Epithelial cell of esophagus (primary cell): ENCODE measurements at regions not wholly inside any gene's neighbourhood (a gene's known extent, or its start where the extent isn't known, plus 50 kb on each side); places are given as distances from the start of the nearest gene placed in this dataset.

Experiments
- DNase-seq: peaks from one replicate; pipeline ENCODE4 v3.0.0; 2010; ENCODE audit warnings: low read depth
- H3K4me3 ChIP-seq: 2 replicates; pipeline ENCODE4 v1.5.1; 2011; ENCODE audit warnings: mild to moderate bottlenecking, low read length, control low read depth
- TF ChIP-seq, protein P1 (sequence below): IDR thresholded peaks from 2 replicates; pipeline ENCODE4 v1.5.1; 2011; ENCODE audit warnings: low read depth, mild to moderate bottlenecking, low read length, control low read depth, inconsistent platforms; ENCODE audit not compliant: insufficient read depth; ENCODE audit errors: missing control alignments

DNA sequence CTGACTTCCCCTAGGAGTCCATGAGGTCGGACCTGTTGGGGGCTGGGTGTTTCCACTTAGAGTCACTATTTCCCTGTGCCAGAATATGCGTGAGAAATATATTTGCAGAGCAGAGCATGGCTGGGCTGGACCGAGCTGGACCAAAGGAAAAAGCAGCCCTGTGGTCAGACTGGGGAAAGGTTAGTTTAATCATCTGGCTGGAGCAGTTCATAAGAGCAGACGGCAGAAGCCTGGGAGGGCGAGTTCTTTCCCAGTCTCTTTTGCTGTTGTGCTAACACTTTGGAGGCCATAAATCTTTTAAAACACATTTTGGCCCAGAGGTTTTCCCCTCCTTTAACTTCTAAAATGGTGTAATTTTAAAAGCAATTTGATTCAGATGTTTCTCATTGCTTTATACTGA is 66.5 kb downstream of the GLI2 start:
- TF ChIP-seq, protein P1, sequence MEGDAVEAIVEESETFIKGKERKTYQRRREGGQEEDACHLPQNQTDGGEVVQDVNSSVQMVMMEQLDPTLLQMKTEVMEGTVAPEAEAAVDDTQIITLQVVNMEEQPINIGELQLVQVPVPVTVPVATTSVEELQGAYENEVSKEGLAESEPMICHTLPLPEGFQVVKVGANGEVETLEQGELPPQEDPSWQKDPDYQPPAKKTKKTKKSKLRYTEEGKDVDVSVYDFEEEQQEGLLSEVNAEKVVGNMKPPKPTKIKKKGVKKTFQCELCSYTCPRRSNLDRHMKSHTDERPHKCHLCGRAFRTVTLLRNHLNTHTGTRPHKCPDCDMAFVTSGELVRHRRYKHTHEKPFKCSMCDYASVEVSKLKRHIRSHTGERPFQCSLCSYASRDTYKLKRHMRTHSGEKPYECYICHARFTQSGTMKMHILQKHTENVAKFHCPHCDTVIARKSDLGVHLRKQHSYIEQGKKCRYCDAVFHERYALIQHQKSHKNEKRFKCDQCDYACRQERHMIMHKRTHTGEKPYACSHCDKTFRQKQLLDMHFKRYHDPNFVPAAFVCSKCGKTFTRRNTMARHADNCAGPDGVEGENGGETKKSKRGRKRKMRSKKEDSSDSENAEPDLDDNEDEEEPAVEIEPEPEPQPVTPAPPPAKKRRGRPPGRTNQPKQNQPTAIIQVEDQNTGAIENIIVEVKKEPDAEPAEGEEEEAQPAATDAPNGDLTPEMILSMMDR = no peak
- DNase-seq = no peak

DNA sequence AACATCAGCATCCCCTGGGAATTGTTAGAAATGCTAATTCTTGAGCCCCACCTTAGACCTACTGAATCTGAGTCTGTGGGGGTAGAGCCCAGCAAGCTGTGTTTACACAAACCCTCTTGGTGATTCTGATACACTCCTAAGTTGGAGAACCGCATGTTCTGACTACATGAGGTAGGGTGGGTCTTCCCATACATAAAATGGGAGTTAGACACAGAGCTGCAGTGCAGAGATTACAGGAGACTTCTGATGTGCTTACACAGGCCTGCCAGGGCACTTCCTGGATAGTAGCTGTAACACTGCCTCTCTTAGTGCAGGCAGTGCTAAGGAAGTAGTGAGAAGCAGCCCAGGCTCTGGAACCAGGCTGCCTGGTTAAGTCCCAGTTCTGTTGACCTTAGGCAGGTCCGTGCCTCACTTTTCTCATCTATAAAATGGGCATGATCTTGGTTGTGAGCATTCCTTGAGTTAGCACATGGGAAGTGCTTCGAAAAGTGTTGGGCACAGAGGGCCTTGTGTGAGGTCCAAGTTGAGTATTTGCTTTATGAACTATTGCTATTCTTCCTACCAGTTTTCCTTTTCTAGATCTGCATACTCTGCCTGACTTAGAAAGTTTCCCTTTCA is 67.3 kb downstream of the GLI2 start:
- TF ChIP-seq, protein P1 = no peak
- DNase-seq = no peak
- H3K4me3 ChIP-seq = no peak overlapping the region

More for the DNA sequence above, 66.5 kb downstream of the GLI2 start:
- H3K4me3 ChIP-seq = no peak overlapping the region

DNA sequence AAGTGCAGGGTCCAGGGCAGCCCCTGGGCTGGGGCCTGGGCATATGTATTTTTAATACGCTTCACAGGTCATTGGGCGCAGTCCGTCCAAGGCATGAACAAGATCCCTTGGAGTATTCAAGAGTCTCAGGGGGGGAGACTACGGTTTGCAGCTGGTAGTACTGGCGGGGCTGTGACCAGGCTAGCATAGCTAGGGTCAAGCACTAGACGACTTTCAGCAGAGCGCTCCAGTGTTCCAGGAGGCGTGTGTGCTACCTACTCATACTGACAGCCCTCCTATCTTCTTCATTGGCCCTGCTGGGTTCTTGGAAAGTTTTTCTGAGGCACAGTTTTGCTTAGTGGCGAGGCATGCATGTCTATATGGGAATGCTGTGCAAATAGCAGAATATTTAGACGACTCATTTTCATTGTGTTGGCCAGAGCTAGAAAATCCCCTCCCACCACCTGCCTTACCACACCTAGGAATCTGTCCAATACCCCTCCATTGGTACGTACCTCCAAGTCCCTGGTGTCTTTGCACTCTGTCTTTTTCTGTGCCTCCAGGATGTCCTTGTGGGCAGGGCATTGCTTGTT is 68.2 kb downstream of the GLI2 start:
- peak; percentile 51 for DNase-seq
- H3K4me3 ChIP-seq = no peak overlapping the region
- TF ChIP-seq, protein P1 = no peak

DNA sequence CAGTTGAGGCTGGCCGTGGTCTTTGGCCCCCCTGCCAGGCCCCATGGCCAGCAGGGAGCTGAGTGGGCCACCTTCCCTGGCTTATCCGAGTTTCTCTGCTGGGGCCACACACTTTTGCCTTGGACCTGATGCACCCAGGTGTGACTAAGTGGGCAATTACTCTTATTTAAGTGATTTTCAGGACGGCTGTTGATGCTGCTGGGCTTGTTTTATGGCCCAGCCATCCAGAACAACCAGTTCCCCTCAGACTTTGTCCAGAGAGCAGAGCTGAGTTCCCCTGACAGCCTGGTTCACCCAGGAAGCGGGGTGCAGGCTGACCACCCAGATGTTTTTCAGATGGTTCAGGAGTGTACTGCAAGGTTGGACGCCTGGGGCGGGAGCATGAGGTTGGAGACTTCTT is 68.8 kb downstream of the GLI2 start:
- no peak for DNase-seq
- TF ChIP-seq, protein P1 = no peak
- no peak overlapping the region for H3K4me3 ChIP-seq

DNA sequence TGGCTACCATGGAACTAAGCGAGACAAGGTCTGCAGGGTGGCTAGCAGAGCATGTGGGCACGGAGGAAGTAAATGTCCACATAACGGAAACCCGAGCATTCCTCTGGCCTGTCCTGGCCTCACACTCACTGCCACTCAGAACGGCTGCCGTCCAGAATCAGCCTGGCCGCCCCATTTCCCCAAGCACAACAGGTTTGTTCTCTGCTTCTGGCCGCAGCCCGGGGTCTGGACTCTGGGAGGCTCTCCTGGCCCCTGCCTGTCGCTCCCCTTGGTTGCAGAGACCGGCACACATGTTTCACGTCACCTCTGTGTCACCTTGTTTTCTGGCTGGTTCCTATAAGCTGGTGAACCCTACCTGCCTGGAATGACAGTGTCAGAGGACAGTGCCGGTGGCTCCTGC is 69.3 kb downstream of the GLI2 start:
- no peak for DNase-seq
- no peak overlapping the region for H3K4me3 ChIP-seq
- TF ChIP-seq, protein P1 = no peak

DNA sequence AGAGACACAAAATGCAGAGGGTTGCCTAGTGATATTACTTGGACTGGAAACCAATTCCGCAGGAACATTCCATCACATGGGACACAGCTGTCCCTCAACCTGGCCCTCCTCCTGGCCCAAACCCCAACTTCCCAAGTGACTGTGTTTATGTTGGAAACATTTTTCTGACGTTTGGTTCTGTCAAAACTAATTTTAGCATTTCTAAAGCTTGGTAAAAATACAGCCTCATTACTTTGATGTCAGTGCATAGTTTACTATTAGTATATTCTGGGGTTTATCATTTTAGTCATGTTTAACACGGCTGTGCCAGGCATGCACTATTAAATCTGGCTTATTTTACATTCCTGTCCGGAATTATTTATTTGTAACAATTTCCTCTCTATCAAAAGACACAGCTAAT is 69.9 kb downstream of the GLI2 start:
- TF ChIP-seq, protein P1 = no peak
- H3K4me3 ChIP-seq = no peak overlapping the region
- no peak for DNase-seq

DNA sequence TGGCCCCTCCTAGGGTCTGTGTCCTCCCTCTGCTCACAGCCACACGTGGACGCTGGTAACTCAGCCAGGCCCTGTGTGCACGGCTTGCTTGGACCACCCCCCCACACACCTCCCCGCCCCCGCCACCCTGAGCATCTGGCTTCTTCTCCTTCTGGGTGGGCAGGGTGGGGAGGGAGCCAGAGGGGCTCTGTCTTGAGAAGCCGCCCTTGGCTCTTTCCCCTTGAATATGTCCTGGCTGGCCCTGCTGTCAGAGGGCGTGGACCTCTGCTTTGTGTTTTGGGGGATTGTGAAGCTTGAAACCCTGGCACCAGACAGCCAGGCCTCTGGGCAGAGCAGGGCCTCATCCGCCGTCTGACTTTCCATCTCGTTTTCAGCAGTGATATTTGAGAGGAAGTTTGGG is 72.1 kb downstream of the GLI2 start:
- TF ChIP-seq, protein P1 = no peak
- H3K4me3 ChIP-seq = no peak overlapping the region
- no peak for DNase-seq
